ENCODE measurements at regions not wholly inside any gene's neighbourhood (a gene's known extent, or its start where the extent isn't known, plus 50 kb on each side); places are given as distances from the start of the nearest gene placed in this dataset.

- TF ChIP-seq CTCF (IDR thresholded peaks at IDR 0.05), result no peak
- no peak for TF ChIP-seq ZFX (IDR thresholded peaks at IDR 0.05; ENCODE audit: borderline replicate concordance)
Measured at GRCh38 chr10:25852364-25852941, 81.6 kb upstream of the MYO3A start.

Measured in 22Rv1 (cell line).